ENCODE measurements at regions not wholly inside any gene's neighbourhood (a gene's known extent, or its start where the extent isn't known, plus 50 kb on each side); places are given as distances from the start of the nearest gene placed in this dataset.

DNA sequence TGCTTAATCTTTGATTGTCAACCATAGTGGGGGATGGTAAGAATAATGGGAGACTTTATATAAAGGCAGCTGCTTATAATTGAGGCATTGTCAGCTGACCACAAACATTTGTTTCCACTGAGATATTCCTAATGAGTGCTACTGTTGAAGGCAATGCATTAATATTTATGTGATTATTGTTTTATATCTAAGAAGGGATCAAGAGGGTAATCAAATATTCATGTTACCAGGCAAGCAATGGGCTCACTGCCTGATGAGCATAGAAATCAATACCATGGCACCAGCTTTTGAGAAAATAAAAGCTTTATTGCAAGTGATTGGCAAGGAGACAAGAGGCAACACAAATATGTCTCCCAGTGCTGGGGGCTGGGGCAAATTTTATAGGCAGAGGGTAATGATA lies 706.7 kb upstream of the ADAMTS5 start:
- TF ChIP-seq, protein P1, sequence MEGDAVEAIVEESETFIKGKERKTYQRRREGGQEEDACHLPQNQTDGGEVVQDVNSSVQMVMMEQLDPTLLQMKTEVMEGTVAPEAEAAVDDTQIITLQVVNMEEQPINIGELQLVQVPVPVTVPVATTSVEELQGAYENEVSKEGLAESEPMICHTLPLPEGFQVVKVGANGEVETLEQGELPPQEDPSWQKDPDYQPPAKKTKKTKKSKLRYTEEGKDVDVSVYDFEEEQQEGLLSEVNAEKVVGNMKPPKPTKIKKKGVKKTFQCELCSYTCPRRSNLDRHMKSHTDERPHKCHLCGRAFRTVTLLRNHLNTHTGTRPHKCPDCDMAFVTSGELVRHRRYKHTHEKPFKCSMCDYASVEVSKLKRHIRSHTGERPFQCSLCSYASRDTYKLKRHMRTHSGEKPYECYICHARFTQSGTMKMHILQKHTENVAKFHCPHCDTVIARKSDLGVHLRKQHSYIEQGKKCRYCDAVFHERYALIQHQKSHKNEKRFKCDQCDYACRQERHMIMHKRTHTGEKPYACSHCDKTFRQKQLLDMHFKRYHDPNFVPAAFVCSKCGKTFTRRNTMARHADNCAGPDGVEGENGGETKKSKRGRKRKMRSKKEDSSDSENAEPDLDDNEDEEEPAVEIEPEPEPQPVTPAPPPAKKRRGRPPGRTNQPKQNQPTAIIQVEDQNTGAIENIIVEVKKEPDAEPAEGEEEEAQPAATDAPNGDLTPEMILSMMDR (conservative IDR thresholded peaks at IDR 0.05; ENCODE audit: low read length): no peak
- no peak for TF ChIP-seq EZH2phosphoT487 (IDR thresholded peaks at IDR 0.05; ENCODE audit: borderline replicate concordance)

Data from Loucy (cell line).